DMS53 treated with DMSO at 0.1 percent for 48 hours (cell line): ENCODE measurements at regions not wholly inside any gene's neighbourhood (a gene's known extent, or its start where the extent isn't known, plus 50 kb on each side); places are given as distances from the start of the nearest gene placed in this dataset.
"Not testable (repeated sequence)": the region's sequence is repeated elsewhere in the genome, so short reads cannot be mapped to it uniquely, and the experiment has no call there.

Experiments used
- DNase-seq: peaks from one replicate; lab custom pipeline; 2025; ENCODE audit not compliant: unreplicated experiment; lab: John Stamatoyannopoulos, UW

GRCh38 chr21:27968240-27968639 lies 1001.4 kb upstream of the ADAMTS5 start:
- DNase-seq, result not testable (repeated sequence)

- no peak for DNase-seq
Measured at GRCh38 chr21:27954543-27955165, 987.8 kb upstream of the ADAMTS5 start.

- no peak for DNase-seq
Measured at GRCh38 chr21:27953340-27954045, 986.6 kb upstream of the ADAMTS5 start.

GRCh38 chr21:27949093-27949492 lies 982.2 kb upstream of the ADAMTS5 start:
- DNase-seq, result not testable (repeated sequence)

GRCh38 chr21:27930108-27930767 lies 963.4 kb upstream of the ADAMTS5 start:
- DNase-seq, result not testable (repeated sequence)

- not testable (repeated sequence) for DNase-seq
Measured at GRCh38 chr21:27929179-27929578, 962.3 kb upstream of the ADAMTS5 start.

- not testable (repeated sequence) for DNase-seq
Measured at GRCh38 chr21:27928534-27929115, 961.7 kb upstream of the ADAMTS5 start.

GRCh38 chr21:27921421-27921820 lies 954.5 kb upstream of the ADAMTS5 start:
- DNase-seq, result not testable (repeated sequence)

GRCh38 chr21:27917966-27918365 lies 951.1 kb upstream of the ADAMTS5 start:
- DNase-seq, result not testable (repeated sequence)

- not testable (repeated sequence) for DNase-seq
Measured at GRCh38 chr21:27916326-27916725, 949.4 kb upstream of the ADAMTS5 start.

GRCh38 chr21:27912133-27912532 lies 945.2 kb upstream of the ADAMTS5 start:
- not testable (repeated sequence) for DNase-seq

- DNase-seq, result not testable (repeated sequence)
Measured at GRCh38 chr21:27909487-27909886, 942.6 kb upstream of the ADAMTS5 start.

GRCh38 chr21:27908816-27909215 lies 941.9 kb upstream of the ADAMTS5 start:
- DNase-seq, result not testable (repeated sequence)

- not testable (repeated sequence) for DNase-seq
Measured at GRCh38 chr21:27902904-27903303, 936.0 kb upstream of the ADAMTS5 start.

- not testable (repeated sequence) for DNase-seq
Measured at GRCh38 chr21:27893619-27894018, 926.7 kb upstream of the ADAMTS5 start.

GRCh38 chr21:27891495-27891894 lies 924.6 kb upstream of the ADAMTS5 start:
- not testable (repeated sequence) for DNase-seq

GRCh38 chr21:27887808-27888455 lies 921.0 kb upstream of the ADAMTS5 start:
- DNase-seq, result not testable (repeated sequence)

- no peak for DNase-seq
Measured at GRCh38 chr21:27885296-27885711, 918.4 kb upstream of the ADAMTS5 start.

GRCh38 chr21:27881331-27881730 lies 914.4 kb upstream of the ADAMTS5 start:
- DNase-seq, result not testable (repeated sequence)

GRCh38 chr21:27872411-27872810 lies 905.5 kb upstream of the ADAMTS5 start:
- not testable (repeated sequence) for DNase-seq

- DNase-seq, result not testable (repeated sequence)
Measured at GRCh38 chr21:27870755-27871154, 903.9 kb upstream of the ADAMTS5 start.
